ENCODE measurements at regions not wholly inside any gene's neighbourhood (a gene's known extent, or its start where the extent isn't known, plus 50 kb on each side); places are given as distances from the start of the nearest gene placed in this dataset.
"Not testable (repeated sequence)": the region's sequence is repeated elsewhere in the genome, so short reads cannot be mapped to it uniquely, and the experiment has no call there.

DNA sequence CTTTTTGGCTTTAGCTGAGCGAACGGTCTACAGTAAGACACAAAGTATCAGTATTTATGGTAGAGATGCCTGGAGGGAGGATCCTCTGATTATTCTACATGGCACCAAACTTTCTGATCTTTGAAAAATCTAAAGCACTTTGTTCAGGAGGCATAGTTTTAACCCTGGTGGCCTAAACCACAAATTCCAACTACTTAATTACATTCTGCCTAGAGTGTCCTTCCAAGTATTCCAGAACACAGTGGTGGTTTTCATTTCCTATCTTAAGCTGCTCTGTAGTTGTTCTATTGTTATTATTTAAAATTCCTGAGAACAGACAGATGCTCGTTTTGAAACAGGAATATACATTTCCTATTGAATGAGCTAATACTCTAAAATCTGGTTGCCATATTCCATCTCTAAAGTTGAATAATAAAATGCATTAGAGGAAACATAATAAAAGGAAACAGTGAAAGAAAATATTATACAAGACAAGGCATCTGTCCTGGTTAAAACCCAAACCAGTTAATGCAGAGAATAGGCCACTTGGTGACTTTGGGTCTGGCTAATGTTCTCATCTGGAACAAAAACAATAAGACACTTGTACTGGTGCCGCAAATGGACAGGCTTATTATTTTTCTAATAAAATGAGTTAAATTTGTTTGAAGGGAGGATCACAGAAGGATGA is 657.4 kb downstream of the SPRY1 start:
- no peak for DNase-seq (ENCODE audit: low spot score)

DNA sequence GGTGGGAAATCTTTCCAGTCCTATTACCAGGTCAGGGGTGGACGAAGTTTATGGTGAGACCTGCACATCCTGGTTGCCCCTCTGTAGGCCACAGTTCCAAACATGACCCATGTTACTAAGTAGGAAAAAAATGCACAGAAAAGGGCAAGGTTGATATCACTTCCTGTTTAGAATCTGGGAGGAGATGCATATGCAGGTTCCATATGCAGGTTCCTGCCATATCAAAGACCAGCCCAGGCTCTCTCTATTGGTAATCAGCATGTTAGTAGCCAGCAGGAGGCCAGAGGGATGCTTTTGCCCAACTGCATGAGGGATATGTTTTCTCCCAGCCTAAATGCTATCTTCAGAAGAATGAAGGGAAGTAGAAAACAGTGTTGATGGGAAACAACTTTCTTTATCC is 657.2 kb downstream of the ANKRD50 start:
- no peak for DNase-seq (ENCODE audit: low spot score)

DNA sequence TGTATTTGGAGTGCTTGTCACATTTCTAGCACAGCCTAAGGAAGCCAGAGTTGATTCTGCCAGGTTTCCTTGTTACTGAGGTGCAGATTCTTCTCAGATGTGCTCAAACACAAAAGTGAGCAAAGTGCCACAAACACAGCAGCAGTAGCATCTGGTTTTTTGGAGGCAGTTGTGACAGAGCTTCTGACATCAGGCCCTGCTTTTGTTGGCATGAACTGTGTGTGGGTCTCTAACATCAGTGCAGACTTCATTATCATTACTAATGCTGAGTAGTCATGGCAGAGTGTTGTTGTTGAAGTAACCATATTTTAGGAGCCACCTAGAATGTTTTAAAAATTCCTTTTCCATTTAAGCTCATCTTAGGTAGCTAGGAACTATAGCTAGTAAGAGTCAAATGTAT is 656.6 kb downstream of the ANKRD50 start:
- DNase-seq (ENCODE audit: low spot score): no peak

DNA sequence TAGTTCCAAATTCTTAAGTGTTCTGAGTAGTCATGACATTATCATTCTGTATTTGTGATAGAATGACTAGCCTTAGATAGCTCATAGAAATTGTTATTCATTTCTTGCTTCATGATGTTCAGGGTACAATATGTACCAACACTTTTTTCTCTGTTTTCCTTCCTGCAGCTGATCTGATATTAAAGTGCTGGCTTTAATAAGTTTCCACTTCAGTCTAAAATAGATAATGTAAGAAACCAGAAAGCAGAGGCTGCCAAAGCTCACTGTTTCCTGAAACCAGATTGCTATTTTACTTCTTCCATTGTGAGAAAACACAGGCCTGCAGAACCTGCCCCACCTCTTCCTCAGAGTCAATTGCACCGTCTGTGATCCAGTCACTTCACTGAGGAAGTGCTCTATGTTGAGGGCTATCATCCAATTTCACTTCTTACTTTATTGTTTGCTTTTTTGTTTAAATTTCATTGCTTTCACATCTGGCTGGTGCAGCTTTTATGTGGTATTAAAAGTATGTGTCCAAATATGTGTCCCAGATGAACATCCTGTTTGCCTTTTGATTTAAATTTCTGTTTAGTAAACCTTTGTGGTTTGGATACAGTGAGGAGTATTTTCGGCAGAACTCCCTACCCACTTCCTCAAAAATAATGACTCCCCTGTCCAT is 652.1 kb downstream of the ANKRD50 start:
- peak; percentile 65 for DNase-seq (ENCODE audit: low spot score)

DNA sequence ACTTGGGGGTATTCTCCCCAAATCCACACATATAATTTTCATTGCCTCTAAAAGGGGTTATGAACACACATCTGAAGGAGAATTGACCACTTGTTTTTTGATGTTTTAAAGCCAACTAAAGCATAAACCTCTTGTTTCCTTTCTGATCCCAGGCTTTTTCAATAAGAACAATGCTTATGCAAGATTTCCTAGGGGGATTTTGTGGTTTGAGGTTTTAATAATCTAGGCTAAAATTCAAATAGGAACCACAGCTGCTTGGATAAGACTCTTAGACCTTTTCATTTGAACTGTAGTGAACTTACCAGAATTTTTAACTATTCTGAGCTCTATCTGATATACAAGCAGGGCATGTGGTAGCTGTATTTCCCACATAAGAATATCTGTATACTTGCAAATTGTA is 651.1 kb downstream of the ANKRD50 start:
- peak; percentile 1 for DNase-seq (ENCODE audit: low spot score)

DNA sequence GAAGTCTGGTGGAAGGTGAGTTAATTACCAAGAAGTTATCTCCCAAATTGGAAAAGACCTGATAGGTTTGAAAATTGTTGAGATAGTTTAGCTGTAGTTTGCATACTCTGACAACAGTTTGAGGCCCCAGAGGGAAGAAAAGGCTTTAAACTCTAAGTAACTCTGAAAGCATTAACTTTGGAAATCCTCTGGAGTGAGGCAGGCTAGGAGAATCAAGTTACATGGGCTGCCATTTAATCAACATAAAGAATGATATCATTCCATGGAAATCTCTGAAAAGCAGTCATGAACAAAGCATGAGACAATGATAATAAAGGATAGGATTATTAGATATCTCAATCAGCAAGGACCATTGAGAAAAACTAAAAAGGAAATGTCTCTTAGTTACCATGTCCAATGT is 647.1 kb downstream of the ANKRD50 start:
- no peak for DNase-seq (ENCODE audit: low spot score)

DNA sequence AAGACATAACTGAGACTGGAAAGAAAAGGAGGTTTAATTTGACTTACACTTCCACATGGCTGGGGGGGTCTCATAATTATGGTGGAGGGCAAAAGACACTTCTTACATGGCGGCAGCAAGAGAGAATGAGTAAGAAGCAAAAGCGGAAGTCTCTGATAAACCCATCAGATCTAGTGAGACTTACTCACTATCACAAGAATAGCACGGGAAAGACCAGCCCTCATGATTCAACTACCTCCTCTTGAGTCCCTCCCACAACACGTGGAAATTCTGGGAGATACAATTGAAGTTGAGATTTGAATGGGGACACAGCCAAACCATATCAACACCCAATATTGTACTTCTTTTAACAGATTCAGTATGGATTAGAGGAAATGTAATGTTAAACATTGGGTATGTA is 646.6 kb downstream of the ANKRD50 start:
- DNase-seq (ENCODE audit: low spot score): no peak

DNA sequence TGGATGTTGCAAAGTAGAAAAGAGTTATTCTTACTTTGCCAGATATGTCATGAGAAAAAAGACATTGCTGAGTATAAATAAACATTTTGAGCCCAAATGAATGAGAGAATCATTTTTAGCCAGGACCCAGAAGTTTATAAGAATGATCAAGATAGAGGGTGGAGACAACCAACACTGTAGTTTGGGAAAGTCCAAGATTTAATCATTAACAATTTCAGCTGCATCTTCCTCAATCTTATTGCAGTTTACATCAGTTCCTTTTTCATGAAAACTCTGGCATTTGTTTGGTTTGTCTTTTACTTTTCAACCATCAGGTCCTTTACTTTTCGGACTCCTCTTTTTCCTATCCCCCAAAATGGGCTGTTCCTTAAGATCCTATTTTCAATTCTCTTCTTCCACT is 645.9 kb downstream of the ANKRD50 start:
- no peak for DNase-seq (ENCODE audit: low spot score)

DNA sequence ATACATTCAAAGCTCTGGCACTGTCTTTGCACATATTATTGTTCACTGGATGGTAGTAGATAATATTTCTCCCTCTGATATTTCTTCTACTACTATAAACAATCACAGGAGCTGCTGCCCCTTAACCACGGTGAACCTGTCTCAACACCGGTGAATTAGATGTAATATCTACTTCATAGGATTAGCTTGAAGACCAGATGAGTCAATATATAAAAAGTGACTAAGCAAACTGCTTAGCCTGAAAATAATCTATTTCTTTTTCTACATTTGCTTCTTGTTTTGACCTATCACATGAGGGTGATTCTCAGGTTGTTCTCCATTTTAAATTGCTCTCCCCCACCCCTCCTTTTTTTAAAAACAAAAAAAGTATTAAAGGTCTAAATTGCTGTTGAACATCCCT is 645.5 kb downstream of the ANKRD50 start:
- DNase-seq (ENCODE audit: low spot score): no peak

DNA sequence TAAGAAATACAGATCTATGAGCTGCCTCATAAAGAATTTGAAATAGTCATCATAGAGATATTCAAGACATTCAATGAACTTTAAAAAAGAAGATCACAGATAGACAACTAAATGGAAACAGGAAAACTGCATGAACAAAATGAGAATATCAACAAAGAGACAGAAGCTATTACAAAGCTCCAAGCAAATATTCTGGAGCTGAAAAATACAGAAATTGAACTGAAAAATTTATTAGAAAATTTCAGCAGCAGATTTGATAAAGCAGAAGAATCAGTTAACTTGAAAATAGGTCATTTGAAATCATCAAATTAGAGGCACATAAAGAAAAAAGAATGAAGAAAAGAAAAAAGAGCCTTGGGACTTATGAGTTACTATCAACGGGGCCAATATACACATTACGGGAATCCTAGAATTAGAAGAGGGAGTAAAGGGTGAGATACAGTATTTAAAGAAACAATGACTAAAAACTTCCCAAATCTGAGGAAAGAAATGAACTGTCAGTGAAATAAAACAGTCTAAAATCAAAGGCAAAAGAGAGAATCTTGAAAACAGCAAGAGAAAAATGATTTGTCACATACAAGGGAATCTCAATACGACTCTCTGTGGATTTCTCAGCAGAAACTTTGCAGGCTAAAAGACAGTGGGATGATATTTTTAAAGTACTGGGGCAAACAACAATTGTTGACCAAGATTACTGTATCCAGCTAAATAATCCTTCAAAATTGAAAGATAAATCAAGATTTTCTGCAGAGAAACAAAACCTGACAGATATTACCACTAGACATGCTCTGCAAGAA is 641.6 kb downstream of the ANKRD50 start:
- DNase-seq (ENCODE audit: low spot score): no peak

DNA sequence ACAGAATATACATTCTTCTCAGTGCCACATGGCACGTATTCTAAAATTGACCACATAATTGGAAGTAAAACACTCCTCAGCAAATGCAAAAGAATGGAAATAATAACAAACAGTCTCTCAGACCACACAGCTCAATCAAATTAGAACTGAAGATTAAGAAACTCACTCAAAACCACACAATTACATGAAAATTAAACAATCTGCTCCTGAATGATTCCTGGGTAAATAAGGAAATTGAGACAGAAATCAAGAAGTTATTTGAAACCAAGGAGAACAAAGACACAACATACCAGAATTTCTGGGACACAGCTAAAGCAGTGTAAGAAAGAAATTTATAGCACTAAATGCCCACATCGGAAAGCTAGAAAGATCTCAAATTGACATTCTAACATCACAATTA is 637.3 kb downstream of the ANKRD50 start:
- DNase-seq (ENCODE audit: low spot score): not testable (repeated sequence)

DNA sequence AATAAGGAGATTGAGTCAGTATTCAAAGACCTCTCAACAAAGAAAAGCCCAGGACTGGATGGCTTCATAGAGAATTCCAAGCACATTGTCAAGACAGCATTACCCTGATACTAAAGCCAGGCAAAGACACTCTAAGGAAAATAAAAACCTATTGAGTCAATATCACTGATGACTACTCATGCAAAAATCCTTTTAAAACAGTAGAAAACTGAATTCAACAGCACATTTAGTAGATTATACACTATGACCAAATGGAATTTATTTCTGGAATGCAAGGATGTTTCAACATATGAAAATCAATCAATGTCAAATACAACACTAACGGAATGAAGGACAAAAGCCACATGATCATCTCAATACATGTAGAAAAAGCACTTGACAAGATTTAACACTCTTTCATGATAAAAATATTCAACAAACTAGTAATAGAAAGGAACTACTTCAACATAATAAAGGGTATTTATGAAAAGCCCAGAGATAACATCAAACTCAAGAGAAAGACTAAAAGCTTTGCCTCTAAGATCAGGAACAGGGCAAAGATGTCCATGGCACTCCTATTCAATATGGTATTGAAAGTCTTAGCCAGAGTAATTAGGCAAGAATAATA is 633.3 kb downstream of the ANKRD50 start:
- no peak for DNase-seq (ENCODE audit: low spot score)

DNA sequence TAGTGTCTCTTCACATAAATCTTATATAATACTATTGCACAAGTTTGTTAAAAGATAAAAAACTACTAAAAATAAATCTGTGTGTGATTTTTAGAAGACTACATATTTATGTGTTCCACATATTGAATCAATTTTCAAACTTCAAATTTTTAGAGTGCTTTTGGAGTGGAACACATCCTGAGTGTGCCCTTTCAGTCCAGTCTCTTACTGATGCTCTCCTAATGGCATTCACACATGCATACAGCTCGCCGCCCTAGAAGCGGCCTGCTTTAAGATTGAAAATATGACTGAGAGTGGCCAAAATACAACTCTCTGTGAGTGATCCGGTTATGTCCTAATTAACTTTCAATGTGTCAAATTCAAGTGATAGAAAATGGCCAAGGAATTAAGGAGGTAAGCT is 628.8 kb downstream of the ANKRD50 start:
- no peak for DNase-seq (ENCODE audit: low spot score)

DNA sequence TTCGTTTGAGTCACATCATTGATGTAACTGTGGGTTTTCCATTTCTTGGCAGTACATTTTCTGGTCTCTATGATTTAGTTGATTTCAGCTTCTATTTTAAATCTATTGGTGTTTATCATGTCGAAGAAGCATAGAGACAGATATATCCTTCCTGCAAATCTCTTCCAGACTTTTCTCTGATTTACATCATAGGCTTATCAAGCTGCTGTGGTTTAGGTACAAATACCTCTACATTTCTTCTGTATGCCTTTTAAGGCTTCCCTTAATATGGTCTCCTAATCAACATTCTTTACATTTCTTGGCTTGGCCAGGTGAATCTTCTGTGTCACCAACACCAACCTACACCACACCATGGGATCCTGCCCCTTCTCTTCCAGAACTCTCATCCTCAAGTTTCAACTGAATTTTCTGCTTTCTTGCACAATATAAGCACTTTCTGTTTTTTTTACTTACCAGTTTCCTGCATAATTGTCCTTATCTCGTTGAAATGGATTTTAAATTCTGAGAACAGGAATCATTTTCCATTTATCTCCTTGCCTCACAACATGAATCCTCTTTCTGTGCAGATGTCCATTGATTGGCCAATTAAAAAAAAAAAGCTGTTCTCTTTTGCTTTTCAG is 626.9 kb downstream of the ANKRD50 start:
- no peak for DNase-seq (ENCODE audit: low spot score)

DNA sequence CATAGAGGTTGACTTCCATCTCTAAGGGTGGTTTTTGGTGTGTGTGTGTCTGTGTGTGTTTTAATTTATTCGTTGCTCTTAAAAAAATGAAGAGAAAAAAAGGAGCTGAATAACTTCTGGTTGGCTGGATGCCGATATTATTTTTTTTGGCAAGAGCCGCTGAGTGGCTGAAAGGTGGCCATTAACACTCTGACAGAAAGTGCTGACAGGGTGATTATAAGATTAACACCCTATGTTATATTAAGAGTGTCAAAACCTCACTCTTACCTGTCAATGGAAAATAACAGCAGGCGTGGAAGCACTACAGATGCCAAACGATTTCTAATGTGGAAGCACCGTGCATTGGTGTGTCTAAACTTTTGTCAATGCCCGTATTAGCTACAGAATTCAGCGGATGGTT is 622.5 kb downstream of the ANKRD50 start:
- no peak for DNase-seq (ENCODE audit: low spot score)

DNA sequence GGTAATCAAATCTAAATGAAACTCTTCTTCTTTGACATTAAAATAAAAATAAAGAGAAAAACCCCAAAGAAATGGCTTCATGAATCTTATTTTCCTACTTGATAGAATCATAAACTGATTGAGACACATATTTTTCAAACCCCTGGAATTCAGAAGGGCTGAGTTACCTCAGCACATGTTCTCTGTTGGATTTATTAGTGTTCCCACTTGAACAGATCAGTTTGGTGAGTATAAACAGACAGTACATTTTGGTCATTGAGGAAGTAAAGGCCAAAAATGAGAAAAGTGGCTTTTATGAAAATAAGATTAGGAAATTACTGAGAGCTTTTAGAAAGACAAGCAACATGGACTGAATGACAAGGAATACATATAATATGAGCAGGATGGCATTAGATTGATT is 620.4 kb downstream of the ANKRD50 start:
- no peak for DNase-seq (ENCODE audit: low spot score)

DNA sequence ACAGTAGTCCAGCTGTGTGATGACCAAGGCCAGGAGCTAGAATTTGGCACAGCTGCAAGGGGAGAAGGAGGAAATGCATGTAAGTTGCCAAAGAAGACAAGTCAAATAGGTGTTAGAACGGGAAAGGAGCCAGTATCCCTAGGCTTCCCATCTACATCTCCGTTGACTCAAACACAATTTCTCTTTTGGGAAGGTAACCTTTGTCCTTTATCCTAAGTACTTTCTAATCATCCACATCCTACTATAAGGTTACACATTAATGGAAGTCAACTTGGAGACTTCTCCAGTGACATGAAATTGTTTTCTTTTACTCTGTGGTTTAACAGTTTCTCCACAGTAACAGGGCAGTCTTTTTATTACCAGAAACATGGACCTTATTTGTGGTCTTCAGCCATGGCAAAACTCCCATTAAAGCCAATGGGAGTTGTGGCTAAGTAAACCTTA is 620.0 kb downstream of the ANKRD50 start:
- DNase-seq (ENCODE audit: low spot score): no peak

DNA sequence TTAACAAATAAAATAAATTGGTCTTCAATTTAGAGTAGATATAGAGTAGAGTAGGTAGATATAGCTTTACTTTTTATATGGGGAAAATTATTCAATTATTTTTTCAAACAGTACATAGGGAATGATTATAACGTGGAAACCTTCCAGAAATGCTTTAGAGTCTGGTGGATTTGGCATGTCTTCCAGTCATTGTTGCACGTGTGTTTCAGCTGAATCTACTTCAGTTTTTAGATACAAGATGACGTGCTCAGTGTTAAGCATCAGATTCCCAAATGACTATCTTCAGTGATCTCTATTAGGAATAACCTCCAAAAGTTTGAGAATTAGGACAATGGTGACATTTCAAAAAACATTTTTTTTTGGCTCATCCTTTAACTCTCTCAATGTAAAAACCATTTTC is 616.9 kb downstream of the ANKRD50 start:
- no peak for DNase-seq (ENCODE audit: low spot score)

DNA sequence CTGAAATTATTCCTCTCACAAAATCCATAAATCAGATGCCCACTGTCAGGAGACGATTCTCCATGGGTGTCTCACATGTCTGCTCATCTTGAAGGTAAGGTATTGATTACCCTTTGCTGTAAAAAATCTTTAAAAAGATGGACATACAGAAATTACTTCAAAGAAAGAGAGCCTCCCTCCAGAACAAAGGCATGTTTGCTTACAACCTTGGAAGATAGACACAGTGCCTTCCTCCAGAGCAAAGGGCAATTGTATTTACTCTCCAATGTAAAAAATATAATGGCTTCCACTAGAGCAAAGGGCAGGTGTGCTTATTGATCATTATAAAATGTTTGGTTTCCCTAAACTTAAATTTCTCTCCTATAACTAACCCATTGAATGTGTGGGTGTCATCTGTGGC is 616.2 kb downstream of the ANKRD50 start:
- DNase-seq (ENCODE audit: low spot score): no peak

DNA sequence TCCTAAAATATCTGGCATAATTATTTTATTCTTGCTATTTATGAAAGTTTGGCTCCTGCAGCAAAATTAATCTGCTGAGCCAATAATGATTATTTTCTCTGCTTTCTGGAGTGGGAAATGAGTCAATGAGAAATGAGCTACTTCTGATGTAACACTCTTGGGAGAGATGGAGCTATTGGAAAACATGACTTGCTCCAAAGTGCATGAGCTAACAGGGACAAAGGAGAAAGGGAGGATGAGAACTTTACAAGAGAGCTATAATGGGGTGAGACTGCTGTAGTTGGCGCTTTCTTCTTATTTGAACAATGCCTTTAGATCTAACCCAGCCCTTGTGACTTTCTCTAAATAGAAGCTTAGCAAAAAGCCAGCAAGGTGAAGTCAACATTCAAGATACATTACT is 615.1 kb downstream of the ANKRD50 start:
- no peak for DNase-seq (ENCODE audit: low spot score)

DNA sequence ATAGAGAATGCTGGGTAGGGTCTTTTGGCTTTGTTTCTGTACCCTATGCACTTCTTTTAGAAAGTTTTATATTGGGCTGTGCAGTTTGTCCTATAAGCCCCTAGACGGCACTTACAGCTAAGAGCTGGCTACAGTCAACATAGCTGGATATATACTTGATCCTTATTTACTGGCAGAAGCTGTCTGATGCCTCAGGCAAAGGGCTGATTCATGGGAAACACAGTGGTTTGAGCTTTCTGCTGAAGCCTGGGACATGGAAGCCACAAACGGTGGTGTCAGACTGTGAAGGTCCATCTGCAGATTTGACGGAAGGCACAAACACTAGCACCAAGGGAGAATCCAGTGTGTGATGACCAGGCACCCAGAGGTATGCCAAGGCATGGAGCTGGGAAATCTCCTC is 608.4 kb downstream of the ANKRD50 start:
- no peak for DNase-seq (ENCODE audit: low spot score)

DNA sequence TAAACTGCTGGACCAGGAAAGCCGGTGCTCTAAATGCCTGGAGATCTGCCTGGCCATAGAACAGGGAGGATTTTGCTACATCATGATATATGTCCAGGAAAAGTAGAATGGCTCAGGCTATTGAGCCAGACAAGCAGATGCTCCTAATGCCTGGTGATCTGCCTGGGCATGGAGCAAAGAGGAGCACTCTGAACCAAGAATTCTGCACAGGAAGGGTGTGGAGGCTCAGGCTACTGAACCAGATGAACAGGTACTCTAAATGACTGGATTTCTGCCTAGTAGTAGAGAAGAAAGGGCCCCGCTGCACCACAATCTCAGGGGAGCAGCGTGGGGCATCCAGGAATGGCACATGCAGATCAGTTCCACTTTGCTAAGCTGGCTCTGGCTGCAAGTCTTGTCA is 607.9 kb downstream of the ANKRD50 start:
- DNase-seq (ENCODE audit: low spot score): no peak
